Endothelial cell of umbilical vein (primary cell): ENCODE measurements at regions not wholly inside any gene's neighbourhood (a gene's known extent, or its start where the extent isn't known, plus 50 kb on each side); places are given as distances from the start of the nearest gene placed in this dataset.

Source experiments
- BruUV-seq: library from RNA; stranded (reverse); fragments of 400-500 nt; replicated peaks from 2 replicates; lab custom pipeline; 2021; lab: Mats Ljungman, UMichigan
- CTCF ChIA-PET: fragments of 300-600, 350-600 bp; sonication (Branson Sonifier 250); formaldehyde crosslinking; loops from one replicate; lab custom pipeline; 2021; ENCODE audit warnings: antibody characterized with exemption, inconsistent platforms; lab: Charles Lee
- POLR2A ChIA-PET: fragments of 300-600, 350-600 bp; sonication (Branson Sonifier 250); formaldehyde crosslinking; loops from one replicate; lab custom pipeline; 2021; ENCODE audit warnings: antibody characterized with exemption, inconsistent platforms; lab: Charles Lee
- DNase-seq: peaks from one replicate; pipeline ENCODE4 v3.0.0-alpha.2; 2011; ENCODE audit warnings: low read depth, low spot score
- FAIRE-seq: peaks from 2 replicates; lab custom pipeline; 2011; peaks lifted over from hg19 to GRCh38; lab: Jason Lieb, UNC
- H2AFZ ChIP-seq: 2 replicates; pipeline ENCODE4 v1.6.0; 2012; ENCODE audit warnings: low read depth, low read length, control low read depth, inconsistent platforms
- H3K27ac ChIP-seq: 2 replicates; pipeline ENCODE4 v1.5.1; 2011; ENCODE audit warnings: low read depth, mild to moderate bottlenecking, control low read depth, low read length, moderate library complexity; ENCODE audit not compliant: insufficient read depth
- H3K27me3 ChIP-seq, 2 experiments: 2 replicates each; pipeline versions ENCODE4 v1.6.0 to v1.6.1; 2011; ENCODE audit warnings: low read length in 2 of 2, mixed read lengths in 1 of 2; ENCODE audit not compliant: control insufficient read depth in 2 of 2, insufficient read depth in 2 of 2
- H3K36me3 ChIP-seq, 2 experiments: 2 replicates in 1 of 2; 3 replicates in 1 of 2; pipeline ENCODE4 v1.5.1; 2011; ENCODE audit warnings: low read length in 2 of 2, mild to moderate bottlenecking in 1 of 2, moderate library complexity in 1 of 2; ENCODE audit not compliant: control insufficient read depth in 2 of 2, insufficient read depth in 2 of 2; ENCODE audit errors: extremely low read depth in 1 of 2
- H3K4me1 ChIP-seq: 3 replicates; pipeline ENCODE4 v1.5.1; 2011; ENCODE audit warnings: mild to moderate bottlenecking, low read length; ENCODE audit not compliant: control insufficient read depth, insufficient read depth; ENCODE audit errors: extremely low read depth
- H3K4me2 ChIP-seq: 2 replicates; pipeline ENCODE4 v1.6.1; 2011; ENCODE audit warnings: low read length, control low read depth, mixed read lengths; ENCODE audit not compliant: insufficient read depth
- H3K4me3 ChIP-seq, 3 experiments: fragments of 200-600 bp in 1 of 3; sonication (generic), shearing (Covaris generic) in 1 of 3; replicated peaks in 1 of 3; 2 replicates each; pipeline ENCODE4 v1.5.1; 2011 to 2016; ENCODE audit warnings: control low read depth in 3 of 3, low read length in 3 of 3, mild to moderate bottlenecking in 2 of 3, inconsistent platforms in 1 of 3, low read depth in 1 of 3, moderate library complexity in 1 of 3; ENCODE audit not compliant: insufficient read depth in 1 of 3
- H3K79me2 ChIP-seq: 2 replicates; pipeline ENCODE4 v1.6.0; 2012; ENCODE audit warnings: low read length, inconsistent platforms; ENCODE audit not compliant: control insufficient read depth, insufficient read depth
- H3K9ac ChIP-seq: replicated peaks from 2 replicates; pipeline ENCODE3; 2011; ENCODE audit warnings: low read length, control low read depth; ENCODE audit not compliant: insufficient read depth; ENCODE audit errors: extremely low read depth
- H3K9me1 ChIP-seq: replicated peaks from 3 replicates; pipeline ENCODE4 v1.6.0; 2011; ENCODE audit warnings: mild to moderate bottlenecking, low read length; ENCODE audit not compliant: control insufficient read depth, insufficient read depth; ENCODE audit errors: extremely low read depth
- H3K9me3 ChIP-seq: replicated peaks from 2 replicates; pipeline ENCODE4 v1.5.1; 2012; ENCODE audit warnings: low read length, inconsistent platforms; ENCODE audit not compliant: control insufficient read depth, insufficient read depth
- H4K20me1 ChIP-seq: replicated peaks from 2 replicates; pipeline ENCODE3; 2011; ENCODE audit warnings: mild to moderate bottlenecking, low read length; ENCODE audit not compliant: control insufficient read depth, insufficient read depth; ENCODE audit errors: extremely low read depth
- CTCF ChIP-seq, 2 donors: IDR thresholded peaks; 1 replicate in 1 of 2; 2 replicates in 1 of 2; pipeline ENCODE4 v1.5.1; 2011; ENCODE audit warnings: low read length in 2 of 2, mild to moderate bottlenecking in 2 of 2, moderate library complexity in 2 of 2, control low read depth in 1 of 2, inconsistent platforms in 1 of 2, low read depth in 1 of 2; ENCODE audit not compliant: insufficient read depth in 1 of 2; ENCODE audit errors: extremely low read depth in 1 of 2
- EZH2 ChIP-seq: IDR thresholded peaks from 2 replicates; pipeline ENCODE4 v1.6.1; 2012; ENCODE audit warnings: borderline replicate concordance, low read depth, mild to moderate bottlenecking, moderate library complexity, low read length, inconsistent platforms; ENCODE audit not compliant: severe bottlenecking
- FOS ChIP-seq: IDR thresholded peaks from 2 replicates; pipeline ENCODE4 v1.6.1; 2011; ENCODE audit warnings: mild to moderate bottlenecking, low read length, moderate library complexity, borderline replicate concordance; ENCODE audit not compliant: insufficient read depth
- GATA2 ChIP-seq: IDR thresholded peaks from 2 replicates; pipeline ENCODE4 v1.7.0; 2011; ENCODE audit warnings: low read depth, mild to moderate bottlenecking, moderate library complexity, mixed read lengths, low read length; ENCODE audit not compliant: insufficient read length, insufficient read depth
- JUN ChIP-seq: IDR thresholded peaks from 2 replicates; pipeline ENCODE4 v1.6.1; 2011; ENCODE audit warnings: borderline replicate concordance, low read depth; ENCODE audit not compliant: insufficient read length, insufficient read depth
- MAX ChIP-seq: IDR thresholded peaks from 2 replicates; pipeline ENCODE4 v1.6.1; 2011; ENCODE audit not compliant: insufficient read depth, insufficient read length
- MYC ChIP-seq: IDR thresholded peaks from one replicate; pipeline ENCODE4 v1.6.1; 2011; ENCODE audit warnings: mild to moderate bottlenecking, low read depth, low read length
- POLR2AphosphoS5 ChIP-seq: IDR thresholded peaks from 2 replicates; pipeline ENCODE4 v1.6.1; 2012; ENCODE audit warnings: low read depth, mild to moderate bottlenecking, control low read depth, low read length, moderate library complexity; ENCODE audit not compliant: insufficient read depth
- dilution Hi-C: fragments of 300-500 bp; cut with MboI; formaldehyde crosslinking; loops from one replicate; pipeline ENCODE4 v1.15.0; 2019; ENCODE audit warnings: low sequenced_read_pairs; ENCODE audit not compliant: extremely low pct_ligation_motif_present
- intact Hi-C: fragments of 100-400 bp; cut with micrococcal nuclease; formaldehyde crosslinking; loops from one replicate; pipeline ENCODE4 v1.10.0; 2022

GRCh38 chr2:15863089-15863488, 77.3 kb upstream of the MYCN start:
- POLR2A ChIA-PET = no interaction called here
- dilution Hi-C loops = no loop called here

GRCh38 chr2:15863494-15864175, 76.7 kb upstream of the MYCN start:
- H3K36me3 ChIP-seq = no peaks in the 10 kb centered on the region
- H3K27ac ChIP-seq = no peak overlapping the region
- H3K27me3 ChIP-seq = no peaks in the 10 kb centered on the region
- no peaks in the 10 kb centered on the region for H3K79me2 ChIP-seq
- ChIA-PET CTCF (no interaction called here), POLR2A (no interaction called here)
- no peaks in the 10 kb centered on the region for H4K20me1 ChIP-seq
- TF ChIP-seq FOS (no peak), JUN (no peak), MAX (no peak), MYC (no peak), POLR2AphosphoS5 (no peak), EZH2 (no peak), CTCF (IDR thresholded peaks at IDR 0.05; ENCODE audit: extremely low read depth in 1 of 2, insufficient read depth in 1 of 2, low read depth in 1 of 2, low read length in 2 of 2) (no peak), GATA2 (no peak)
- FAIRE-seq (no peak), DNase-seq (no peak)
- no peak overlapping the region for H2AFZ ChIP-seq
- no peak overlapping the region for H3K4me2 ChIP-seq
- H3K9me1 ChIP-seq = no peaks in the 10 kb centered on the region
- intact Hi-C loops (no loop called here), dilution Hi-C loops (no loop called here)
- no peaks in the 10 kb centered on the region for H3K9me3 ChIP-seq
- no peak overlapping the region for H3K4me3 ChIP-seq
- H3K4me1 ChIP-seq = no peaks in the 10 kb centered on the region
- no peak overlapping the region for H3K9ac ChIP-seq
- BruUV-seq = no TSS peak

More at GRCh38 chr2:15863089-15863488, 77.3 kb upstream of the MYCN start:
- H3K4me1 ChIP-seq = no peaks in the 10 kb centered on the region
- no peaks in the 10 kb centered on the region for H3K79me2 ChIP-seq
- no peak overlapping the region for H3K9ac ChIP-seq
- H3K27ac ChIP-seq = no peak overlapping the region
- H3K4me3 ChIP-seq = no peak overlapping the region
- H3K27me3 ChIP-seq = no peaks in the 10 kb centered on the region
- no peaks in the 10 kb centered on the region for H3K9me3 ChIP-seq
- CTCF ChIA-PET = no interaction called here
- BruUV-seq = no TSS peak
- FAIRE-seq (no peak), DNase-seq (no peak)
- intact Hi-C loops = no loop called here
- no peak overlapping the region for H2AFZ ChIP-seq
- no peaks in the 10 kb centered on the region for H3K36me3 ChIP-seq
- H3K9me1 ChIP-seq = no peaks in the 10 kb centered on the region
- H3K4me2 ChIP-seq = no peak overlapping the region
- H4K20me1 ChIP-seq = no peaks in the 10 kb centered on the region
- TF ChIP-seq MAX (no peak), JUN (no peak), GATA2 (no peak), MYC (no peak), FOS (no peak)
